GM10847 (cell line): ENCODE measurements at regions not wholly inside any gene's neighbourhood (a gene's known extent, or its start where the extent isn't known, plus 50 kb on each side); places are given as distances from the start of the nearest gene placed in this dataset.

Experiments
- POLR2A ChIP-seq: IDR thresholded peaks from 2 replicates; pipeline ENCODE4 v1.6.1; 2011; ENCODE audit not compliant: insufficient read length; ENCODE audit errors: extremely low read depth

DNA sequence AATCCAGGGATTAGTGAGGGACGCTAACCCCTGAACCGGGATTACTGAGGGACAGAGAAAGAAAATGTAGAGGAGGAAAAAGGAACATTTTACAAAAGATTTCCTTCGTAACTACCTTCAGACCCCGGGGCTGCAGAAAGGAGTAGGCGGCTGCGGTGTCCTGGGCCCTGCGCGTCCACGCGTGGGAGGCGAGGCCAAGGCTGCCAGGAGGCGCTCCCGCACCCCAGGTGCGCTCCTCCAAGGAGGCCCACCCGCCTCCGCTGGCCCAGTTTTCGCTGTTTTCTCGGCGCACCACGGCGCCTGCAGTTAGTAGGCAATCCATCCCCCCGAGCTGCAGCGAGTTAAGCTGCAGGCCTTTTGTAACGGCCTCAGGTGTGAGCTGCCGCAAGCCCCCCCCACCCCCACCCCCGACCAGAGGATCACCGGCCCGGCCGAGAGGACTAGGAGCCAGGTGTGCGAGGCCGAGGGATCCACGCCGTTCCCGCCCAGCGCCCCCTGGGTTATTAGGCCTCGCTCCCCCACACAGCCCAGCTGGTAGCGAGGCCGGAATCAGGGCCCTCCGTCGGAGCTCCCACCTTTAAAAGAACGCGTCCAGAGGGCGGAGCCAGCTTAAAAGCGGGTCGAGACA, 380.3 kb upstream of the ARID1B start:
- TF ChIP-seq POLR2A: no peak

DNA sequence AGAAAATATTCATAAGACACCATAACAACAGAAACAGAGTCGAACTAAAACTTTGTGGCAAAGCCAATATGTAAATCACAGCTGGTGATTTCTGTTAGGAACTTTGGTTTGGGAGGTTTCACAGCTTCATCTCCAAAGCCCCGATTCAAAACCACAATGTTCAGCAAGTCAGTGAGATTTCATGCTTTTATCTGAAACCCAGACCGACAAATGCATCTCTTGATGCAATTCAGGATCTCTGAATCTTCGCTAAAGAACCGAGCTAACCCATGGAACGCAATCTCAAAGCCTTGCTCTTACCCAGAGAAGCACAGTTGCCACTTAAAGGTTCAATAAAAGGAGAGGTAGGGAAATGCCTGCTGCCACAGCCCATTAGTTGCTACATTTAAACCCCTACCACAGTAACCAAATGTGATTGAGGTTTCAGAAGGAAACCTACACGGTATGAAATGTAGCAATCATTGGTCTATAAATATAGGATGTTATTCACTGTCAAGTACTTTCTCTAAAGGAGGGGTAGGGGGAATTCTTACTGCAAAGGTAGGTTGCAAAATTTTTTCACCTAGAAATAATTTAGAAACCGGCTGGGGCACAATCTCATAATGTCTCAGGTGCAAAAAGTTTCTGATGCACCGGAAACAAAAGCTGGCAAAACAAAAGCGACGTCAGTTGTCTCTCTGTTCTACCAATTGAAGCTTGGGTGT, 381.0 kb upstream of the ARID1B start:
- no peak for TF ChIP-seq POLR2A

DNA sequence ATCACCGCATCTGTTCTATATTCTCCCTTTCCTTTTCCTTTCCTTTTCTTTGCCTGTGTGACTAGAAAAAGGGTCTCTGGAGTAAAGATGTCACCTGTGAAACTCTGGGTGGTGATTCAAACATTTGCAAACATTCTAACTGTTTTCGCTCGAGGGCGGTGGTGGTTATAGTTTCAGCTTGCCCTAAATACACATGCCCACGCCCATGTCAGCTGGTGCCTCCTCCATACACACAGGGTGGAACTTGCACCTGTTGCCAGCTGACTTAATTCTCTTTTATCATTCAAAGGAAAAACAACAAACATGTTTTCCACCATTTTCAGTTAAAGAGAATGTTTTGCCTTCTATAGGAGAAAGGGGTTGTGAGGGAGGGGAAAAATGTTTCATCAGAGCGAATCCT, 381.9 kb upstream of the ARID1B start:
- no peak for TF ChIP-seq POLR2A

DNA sequence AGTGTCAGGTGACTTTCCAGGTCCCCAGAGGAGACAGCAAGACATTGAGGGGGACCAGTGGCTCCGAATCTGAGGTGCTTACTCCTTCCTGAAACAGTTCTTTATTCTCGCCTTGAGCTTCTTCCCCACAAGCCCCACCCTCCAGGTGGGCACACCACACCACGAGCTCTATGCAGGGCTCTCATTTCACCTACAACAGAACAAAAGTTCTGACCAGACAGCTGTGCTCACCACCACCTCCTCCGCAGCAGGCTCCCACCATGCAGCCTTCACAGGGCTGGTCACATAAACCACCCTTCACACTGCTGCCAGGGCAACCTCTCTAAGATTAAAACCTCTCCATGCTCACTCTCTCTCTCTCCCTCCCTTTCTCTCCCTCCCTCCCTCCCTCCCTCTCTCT, 384.5 kb upstream of the ARID1B start:
- no peak for TF ChIP-seq POLR2A

DNA sequence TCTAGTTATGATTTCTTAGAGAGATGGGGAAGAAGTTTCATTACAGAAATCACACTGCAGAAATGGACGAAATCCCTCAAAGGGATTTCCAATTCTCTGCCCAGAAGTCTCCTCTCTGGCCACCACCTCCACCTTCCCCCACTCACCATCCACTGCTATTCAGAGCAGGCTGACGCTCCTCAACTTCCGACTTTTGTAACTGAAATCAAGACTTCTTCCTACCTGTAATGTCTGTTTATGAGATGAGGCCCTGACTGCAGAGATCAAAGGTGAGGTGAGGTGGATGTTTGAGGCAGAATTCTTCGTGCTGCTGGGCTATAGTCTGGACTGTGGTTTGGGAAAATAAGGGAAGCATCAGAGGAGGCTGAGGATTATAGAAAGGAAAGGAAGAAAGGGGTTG, 385.2 kb upstream of the ARID1B start:
- no peak for TF ChIP-seq POLR2A

DNA sequence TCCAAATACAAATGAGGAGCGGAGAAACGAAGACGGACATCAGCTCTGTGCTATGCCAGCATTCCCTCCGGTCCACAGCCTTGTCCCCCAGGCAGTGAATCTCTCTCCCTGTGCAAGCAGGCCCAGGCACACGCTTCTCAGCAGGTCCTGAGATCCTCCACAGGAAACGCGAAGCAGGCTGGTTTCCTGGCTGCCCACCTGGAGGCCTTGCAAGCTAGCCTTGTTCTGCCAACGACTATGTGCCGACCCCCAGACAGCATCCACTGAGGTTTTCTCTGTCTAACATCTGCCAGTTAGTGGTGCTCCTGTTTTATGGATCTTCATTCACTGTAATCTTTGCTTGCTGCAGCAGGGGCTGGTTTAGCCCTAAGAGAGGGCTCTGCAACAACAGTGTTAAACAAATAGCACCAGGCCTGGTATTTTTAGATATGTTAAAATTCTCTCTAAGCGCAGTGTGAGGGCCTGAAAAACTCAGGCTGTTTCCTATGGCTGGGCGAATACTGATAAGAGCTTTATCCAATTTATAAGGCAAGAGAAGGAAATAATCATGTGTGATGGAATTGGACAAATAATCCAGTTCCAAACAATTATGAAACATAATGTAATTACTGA, 386.0 kb upstream of the ARID1B start:
- TF ChIP-seq POLR2A: no peak

DNA sequence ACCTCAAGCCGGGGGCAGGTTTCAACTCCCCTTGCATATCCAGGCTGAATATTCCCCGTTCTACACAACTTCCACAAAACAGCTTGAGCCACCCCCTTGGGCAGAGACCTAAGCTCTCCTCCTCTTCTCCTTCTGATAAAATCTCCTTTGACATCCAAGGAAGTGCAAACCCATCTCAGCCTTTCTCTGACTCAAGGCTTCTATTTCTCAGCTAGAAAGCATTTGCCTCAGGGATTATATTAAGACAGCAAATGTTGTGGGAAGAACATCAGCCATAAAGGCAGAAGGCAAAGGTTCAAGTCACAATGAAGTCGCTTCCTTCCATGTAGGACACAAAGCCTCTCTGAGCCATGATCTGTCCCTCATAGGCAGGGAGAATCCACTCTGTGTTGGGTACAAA, 386.6 kb upstream of the ARID1B start:
- TF ChIP-seq POLR2A: no peak

DNA sequence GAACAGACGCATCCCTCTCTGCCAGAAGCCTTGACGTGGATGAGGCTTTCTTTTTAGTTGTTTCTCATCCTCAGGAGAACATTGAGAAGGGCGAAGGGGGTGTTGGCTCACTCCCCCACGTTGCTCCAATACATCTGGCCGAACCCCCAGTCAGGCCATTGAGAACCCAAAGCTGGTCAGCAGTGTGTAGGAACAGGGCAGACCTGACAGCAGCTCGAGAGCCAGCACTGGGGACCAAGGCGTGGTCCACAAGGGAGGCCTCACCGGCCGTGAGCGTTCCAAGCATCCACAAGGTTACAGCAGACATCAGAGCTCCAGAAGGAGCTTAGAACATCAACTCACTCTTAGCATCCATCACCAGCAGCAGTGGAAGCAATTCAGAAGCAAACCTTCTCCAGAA, 387.9 kb upstream of the ARID1B start:
- no peak for TF ChIP-seq POLR2A

DNA sequence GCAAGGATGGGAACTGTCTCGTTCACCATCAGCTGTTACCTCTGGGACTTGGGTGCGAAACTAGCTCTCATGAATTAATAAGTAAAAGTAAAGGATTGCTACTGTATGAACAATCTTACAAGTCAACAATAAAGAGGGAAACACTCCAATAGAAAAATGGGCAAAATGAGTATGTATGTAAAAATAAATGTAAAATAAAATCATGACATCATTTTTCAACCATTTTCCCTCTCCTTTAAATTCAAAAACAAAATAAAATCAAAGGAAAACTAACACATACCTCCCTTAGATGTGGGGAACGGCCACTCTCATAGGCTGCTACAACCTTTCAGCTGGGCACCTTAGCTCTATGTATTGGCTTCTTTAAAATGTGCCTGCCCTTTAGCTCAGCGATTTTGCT, 389.7 kb upstream of the ARID1B start:
- no peak for TF ChIP-seq POLR2A

DNA sequence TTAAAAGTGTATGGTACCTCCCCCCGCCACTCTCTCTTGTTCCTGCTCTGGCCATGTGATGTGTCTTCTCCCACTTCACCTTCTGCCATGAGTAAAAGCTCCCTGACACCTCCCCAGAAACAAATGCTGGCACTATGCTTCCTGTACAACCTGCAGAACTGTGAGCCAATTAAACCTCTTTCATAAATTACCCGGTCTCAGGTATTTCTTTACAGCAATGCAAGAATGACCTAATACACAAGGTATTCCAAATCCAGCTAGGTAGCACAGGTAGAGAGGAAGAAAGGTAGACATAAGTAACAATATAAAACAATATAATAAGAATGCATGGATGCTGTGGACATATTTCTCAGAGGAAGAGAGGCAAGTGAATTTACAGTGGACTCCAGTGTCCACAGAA, 394.1 kb upstream of the ARID1B start:
- no peak for TF ChIP-seq POLR2A

DNA sequence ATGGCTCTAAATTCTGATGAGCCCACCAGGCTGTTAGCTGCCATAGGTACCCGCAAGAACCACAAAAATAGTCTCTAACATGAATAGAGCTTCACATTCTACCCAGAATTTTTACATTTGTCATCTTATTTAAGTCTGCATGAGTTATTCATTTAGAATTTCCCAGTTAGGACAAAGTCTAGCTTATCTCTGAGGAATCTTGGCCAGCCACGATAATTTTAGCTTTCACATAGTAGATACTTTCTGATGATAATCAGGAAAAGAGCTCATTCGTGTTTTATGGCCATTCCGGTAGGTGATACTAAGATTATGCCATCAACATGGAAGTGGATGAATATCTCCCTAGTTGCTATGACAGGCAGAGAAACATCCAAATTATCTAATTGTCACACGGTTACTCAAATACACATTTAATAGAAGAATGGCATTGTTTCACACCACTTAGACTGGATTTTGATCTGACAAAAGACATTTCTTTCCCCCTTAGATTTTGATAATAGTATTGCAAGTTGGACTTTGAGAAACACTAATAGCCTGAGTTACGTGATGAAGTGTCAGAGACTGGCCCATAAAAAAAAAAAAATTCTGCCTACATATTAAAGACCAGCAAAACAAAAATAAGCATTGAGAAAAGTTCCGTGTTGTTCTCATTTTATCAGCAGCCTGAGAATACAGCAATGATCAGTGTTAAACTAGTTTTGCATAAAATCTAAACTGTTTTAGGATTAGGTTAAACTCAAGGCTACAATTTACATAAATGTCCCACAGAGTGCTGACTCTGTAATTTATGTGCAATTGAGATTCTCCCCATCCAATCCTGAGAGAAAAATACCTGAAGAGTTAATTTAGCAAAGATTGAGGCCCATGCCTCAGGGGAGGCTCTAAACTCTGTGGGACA, 397.5 kb upstream of the ARID1B start:
- TF ChIP-seq POLR2A: no peak

DNA sequence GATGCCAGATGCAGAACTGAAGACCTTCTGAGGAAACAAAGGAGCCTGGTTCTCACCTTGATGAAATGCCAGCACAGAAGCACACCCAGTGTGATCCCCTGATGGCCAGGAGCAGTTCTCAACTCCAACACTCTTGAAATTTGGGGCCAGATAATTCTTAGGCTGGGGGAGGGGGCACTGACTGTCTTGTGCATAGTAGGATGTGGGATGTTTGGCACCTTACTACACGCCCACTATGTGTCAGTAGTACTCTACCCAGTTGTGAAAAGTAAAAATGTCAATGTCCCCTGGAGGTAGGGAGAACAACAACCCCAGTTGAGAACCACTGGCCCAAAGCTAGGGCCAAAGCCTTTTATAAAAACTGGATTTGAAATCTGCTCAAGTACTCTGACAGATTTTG, 398.3 kb upstream of the ARID1B start:
- no peak for TF ChIP-seq POLR2A

DNA sequence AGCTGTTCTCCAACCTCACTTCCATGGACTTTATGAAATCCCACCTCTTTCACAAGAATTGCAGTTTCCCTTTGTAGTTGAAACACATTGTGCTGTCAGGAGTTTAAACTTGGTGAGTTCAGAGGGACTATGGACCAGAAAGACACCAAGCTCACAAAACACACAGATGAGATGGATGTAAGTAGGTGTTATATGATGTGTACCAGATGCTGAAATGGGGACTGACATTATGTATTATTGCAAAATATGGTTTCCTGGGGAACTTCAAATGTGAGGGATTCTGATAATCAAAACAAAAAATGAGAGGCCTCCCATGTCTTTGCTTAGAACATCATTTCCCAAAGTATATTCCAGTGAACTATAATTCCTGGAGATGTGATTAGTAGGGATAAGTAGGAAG, 401.1 kb upstream of the ARID1B start:
- TF ChIP-seq POLR2A: no peak

DNA sequence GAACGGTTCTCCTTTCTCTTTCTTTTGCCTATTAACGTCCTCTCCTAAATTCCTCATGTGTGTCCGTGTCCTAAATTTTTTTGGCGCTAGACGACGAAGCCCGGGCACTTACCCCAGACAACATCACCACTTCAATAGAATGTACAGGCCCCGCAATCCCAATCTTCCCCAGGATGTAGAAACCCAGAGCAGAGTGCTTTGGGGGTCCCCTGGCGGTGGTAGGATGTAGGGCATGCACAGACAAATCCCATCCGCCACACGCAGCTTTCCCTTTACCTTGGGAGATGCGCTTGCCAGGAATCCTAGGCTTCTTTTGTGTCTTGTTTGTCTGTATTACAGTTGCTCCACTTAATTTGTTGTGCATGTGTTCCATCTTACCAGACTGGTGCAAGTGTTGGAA, 417.3 kb upstream of the ARID1B start:
- no peak for TF ChIP-seq POLR2A

DNA sequence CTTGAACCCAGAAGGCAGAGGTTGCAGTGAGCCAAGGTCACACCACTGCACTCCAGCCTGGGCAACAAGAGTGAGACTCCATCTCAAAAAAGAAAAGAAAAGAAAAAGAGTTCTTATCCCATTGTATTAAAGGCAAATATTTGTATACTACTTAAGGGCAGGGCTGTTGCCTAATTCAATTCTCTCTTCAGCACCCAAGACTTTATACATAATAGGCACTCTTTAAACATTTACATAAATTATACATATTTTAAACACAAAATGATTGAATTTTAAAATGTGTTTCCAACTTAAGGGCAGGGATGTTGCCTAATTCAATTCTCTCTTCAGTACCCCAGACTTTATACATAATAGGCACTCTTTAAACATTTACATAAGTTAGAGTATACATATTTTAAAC, 424.3 kb upstream of the ARID1B start:
- no peak for TF ChIP-seq POLR2A
